HPDE6-E6E7 (cell line): ENCODE measurements at regions not wholly inside any gene's neighbourhood (a gene's known extent, or its start where the extent isn't known, plus 50 kb on each side); places are given as distances from the start of the nearest gene placed in this dataset.

Experiments used
- DNase-seq: peaks from one replicate; pipeline ENCODE4 v3.0.0; 2011; ENCODE audit warnings: missing footprints; ENCODE audit errors: extremely low spot score

GRCh38 chr10:124184208-124184830 is 90.9 kb upstream of the CHST15 start:
- DNase-seq = no peak

- no peak for DNase-seq
Observed at GRCh38 chr10:124183617-124184016, 90.2 kb upstream of the CHST15 start.

GRCh38 chr10:124182088-124182541 is 88.7 kb upstream of the CHST15 start:
- DNase-seq = no peak

- no peak for DNase-seq
Observed at GRCh38 chr10:124181656-124182055, 88.3 kb upstream of the CHST15 start.

GRCh38 chr10:124180947-124181549 is 87.7 kb upstream of the CHST15 start:
- DNase-seq = no peak

GRCh38 chr10:124180044-124180745 is 86.8 kb upstream of the CHST15 start:
- DNase-seq = no peak

GRCh38 chr10:124179308-124180043 is 86.1 kb upstream of the CHST15 start:
- DNase-seq = no peak

- DNase-seq = no peak
Observed at GRCh38 chr10:124177180-124177518, 83.8 kb upstream of the CHST15 start.

GRCh38 chr10:124176349-124177179 is 83.2 kb upstream of the CHST15 start:
- DNase-seq = no peak

- DNase-seq = no peak
Observed at GRCh38 chr10:124175701-124176348, 82.4 kb upstream of the CHST15 start.

- DNase-seq = no peak
Observed at GRCh38 chr10:124174673-124175645, 81.6 kb upstream of the CHST15 start.

GRCh38 chr10:124174071-124174566 is 80.7 kb upstream of the CHST15 start:
- DNase-seq = no peak

GRCh38 chr10:124173298-124173900 is 80.0 kb upstream of the CHST15 start:
- no peak for DNase-seq

GRCh38 chr10:124172181-124172916 is 79.0 kb upstream of the CHST15 start:
- no peak for DNase-seq

- DNase-seq = no peak
Observed at GRCh38 chr10:124171561-124171960, 78.2 kb upstream of the CHST15 start.

- no peak for DNase-seq
Observed at GRCh38 chr10:124170631-124171030, 77.2 kb upstream of the CHST15 start.

- no peak for DNase-seq
Observed at GRCh38 chr10:124168991-124169802, 75.8 kb upstream of the CHST15 start.

- no peak for DNase-seq
Observed at GRCh38 chr10:124168581-124168980, 75.2 kb upstream of the CHST15 start.
